MM.1S (cell line): ENCODE measurements at regions not wholly inside any gene's neighbourhood (a gene's known extent, or its start where the extent isn't known, plus 50 kb on each side); places are given as distances from the start of the nearest gene placed in this dataset.

Experiments used
- EZH2 ChIP-seq: fragments of 300-600 bp; sonication (generic); optimal IDR thresholded peaks from 2 replicates; pipeline ENCODE3; 2017; ENCODE audit warnings: low read depth, mild to moderate bottlenecking, antibody characterized with exemption, low read length, mixed read lengths
- TF ChIP-seq, protein P1 (sequence below): fragments of 300-600 bp; sonication (generic); IDR thresholded peaks from 2 replicates; pipeline ENCODE4 v1.5.1; 2016; ENCODE audit warnings: antibody characterized with exemption, low read length, mixed read lengths

DNA sequence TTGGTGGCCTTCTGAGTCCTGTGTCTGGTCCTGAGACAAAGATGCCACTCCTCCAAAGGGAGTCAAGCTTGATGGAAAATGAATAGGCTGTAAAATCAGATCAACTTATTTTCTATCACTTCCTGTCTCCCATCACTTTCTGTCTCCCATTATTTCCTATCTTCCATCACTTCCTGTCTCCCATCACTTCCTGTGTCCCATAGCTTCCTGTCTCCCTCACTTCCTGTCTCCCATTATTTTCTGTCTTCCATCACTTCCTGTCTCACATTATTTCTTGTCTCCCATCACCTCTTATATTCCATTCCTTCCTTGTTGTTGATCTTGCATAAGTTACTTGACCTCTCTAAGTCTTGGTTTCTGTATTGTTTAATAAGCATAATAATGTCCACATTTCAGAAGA, 418.5 kb upstream of the EEF2KMT start:
- TF ChIP-seq, protein P1, sequence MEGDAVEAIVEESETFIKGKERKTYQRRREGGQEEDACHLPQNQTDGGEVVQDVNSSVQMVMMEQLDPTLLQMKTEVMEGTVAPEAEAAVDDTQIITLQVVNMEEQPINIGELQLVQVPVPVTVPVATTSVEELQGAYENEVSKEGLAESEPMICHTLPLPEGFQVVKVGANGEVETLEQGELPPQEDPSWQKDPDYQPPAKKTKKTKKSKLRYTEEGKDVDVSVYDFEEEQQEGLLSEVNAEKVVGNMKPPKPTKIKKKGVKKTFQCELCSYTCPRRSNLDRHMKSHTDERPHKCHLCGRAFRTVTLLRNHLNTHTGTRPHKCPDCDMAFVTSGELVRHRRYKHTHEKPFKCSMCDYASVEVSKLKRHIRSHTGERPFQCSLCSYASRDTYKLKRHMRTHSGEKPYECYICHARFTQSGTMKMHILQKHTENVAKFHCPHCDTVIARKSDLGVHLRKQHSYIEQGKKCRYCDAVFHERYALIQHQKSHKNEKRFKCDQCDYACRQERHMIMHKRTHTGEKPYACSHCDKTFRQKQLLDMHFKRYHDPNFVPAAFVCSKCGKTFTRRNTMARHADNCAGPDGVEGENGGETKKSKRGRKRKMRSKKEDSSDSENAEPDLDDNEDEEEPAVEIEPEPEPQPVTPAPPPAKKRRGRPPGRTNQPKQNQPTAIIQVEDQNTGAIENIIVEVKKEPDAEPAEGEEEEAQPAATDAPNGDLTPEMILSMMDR = no peak
- TF ChIP-seq EZH2 = no peak
